H1 (cell line): ENCODE measurements at regions not wholly inside any gene's neighbourhood (a gene's known extent, or its start where the extent isn't known, plus 50 kb on each side); places are given as distances from the start of the nearest gene placed in this dataset.

Experiments used
- CHD2 ChIP-seq: IDR thresholded peaks from 2 replicates; pipeline ENCODE4 v1.6.1; 2012; ENCODE audit warnings: low read length, improper control_type of control experiment
- PHF8 ChIP-seq: fragments of 200-600 bp; sonication (generic); conservative IDR thresholded peaks from 2 replicates; pipeline ENCODE4 v1.7.1; 2012; ENCODE audit warnings: low read depth, mild to moderate bottlenecking, inconsistent platforms, low read length, moderate library complexity

- TF ChIP-seq PHF8: no peak
- TF ChIP-seq CHD2: no peak
These were observed 263.9 kb downstream of the GLI2 start (continued) for GRCh38 chr2:120999377-121000097.
